Activated T-cell treated with anti-CD3 and anti-CD28 coated beads, Interleukin-2, amount 50 U/mL, for 24 hours (primary cell): ENCODE measurements at regions not wholly inside any gene's neighbourhood (a gene's known extent, or its start where the extent isn't known, plus 50 kb on each side); places are given as distances from the start of the nearest gene placed in this dataset.
A peak's percentile ranks its signal among the peaks of the same experiment; 100 is the strongest.
"Not testable (repeated sequence)": the region's sequence is repeated elsewhere in the genome, so short reads cannot be mapped to it uniquely, and the experiment has no call there.

ENCODE experiments used
- DNase-seq: peaks from one replicate; pipeline ENCODE4 v3.0.0-alpha.2; 2020
- H3K27ac Mint-ChIP-seq: 2 replicates; pipeline ENCODE4 v1.8.0; 2020; ENCODE audit warnings: mild to moderate bottlenecking, mixed read lengths
- H3K27me3 Mint-ChIP-seq: 2 replicates; pipeline ENCODE4 v1.8.0; 2020; ENCODE audit warnings: mixed read lengths
- H3K36me3 Mint-ChIP-seq: 2 replicates; pipeline ENCODE4 v1.8.0; 2020; ENCODE audit warnings: low read depth, mixed read lengths
- H3K4me1 Mint-ChIP-seq: 2 replicates; pipeline ENCODE4 v1.8.0; 2020; ENCODE audit warnings: low read depth, mixed read lengths
- H3K4me3 Mint-ChIP-seq: 2 replicates; pipeline ENCODE4 v1.8.0; 2020; ENCODE audit warnings: mild to moderate bottlenecking, moderate library complexity, mixed read lengths
- H3K9me3 Mint-ChIP-seq: 2 replicates; pipeline ENCODE4 v1.8.0; 2020; ENCODE audit warnings: mixed read lengths

GRCh38 chr6:13874191-13874549 lies 50.6 kb upstream of the RNF182 start:
- H3K4me3 Mint-ChIP-seq = peak overlapping the region; percentile 56
- H3K4me1 Mint-ChIP-seq = peaks cover 17% of the 10 kb centered on the region
- no peak overlapping the region for H3K27ac Mint-ChIP-seq
- peaks cover 4% of the 10 kb centered on the region for H3K27me3 Mint-ChIP-seq
- H3K36me3 Mint-ChIP-seq = no peaks in the 10 kb centered on the region
- DNase-seq = no peak
- H3K9me3 Mint-ChIP-seq = peaks cover 4% of the 10 kb centered on the region

GRCh38 chr6:13873288-13874190 lies 51.2 kb upstream of the RNF182 start:
- Mint-ChIP-seq H3K4me3 (peak overlapping the region; percentile 56), H3K27me3 (peaks cover 5% of the 10 kb centered on the region), H3K36me3 (no peaks in the 10 kb centered on the region), H3K27ac (no peak overlapping the region), H3K4me1 (peaks cover 17% of the 10 kb centered on the region), H3K9me3 (peaks cover 4% of the 10 kb centered on the region)
- peak; percentile 83 for DNase-seq

- Mint-ChIP-seq H3K9me3 (no peaks in the 10 kb centered on the region), H3K4me1 (peaks cover 17% of the 10 kb centered on the region), H3K27ac (no peak overlapping the region), H3K36me3 (no peaks in the 10 kb centered on the region), H3K27me3 (peaks cover 11% of the 10 kb centered on the region), H3K4me3 (no peak overlapping the region)
- DNase-seq = no peak
Observed at GRCh38 chr6:13872681-13873080, 52.1 kb upstream of the RNF182 start.

- not testable (repeated sequence) for H3K27ac Mint-ChIP-seq, DNase-seq, H3K9me3 Mint-ChIP-seq, H3K36me3 Mint-ChIP-seq, H3K4me3 Mint-ChIP-seq
- Mint-ChIP-seq H3K27me3 (peaks cover 14% of the 10 kb centered on the region), H3K4me1 (peaks cover 16% of the 10 kb centered on the region)
Observed at GRCh38 chr6:13872006-13872405, 52.7 kb upstream of the RNF182 start.

- Mint-ChIP-seq H3K9me3 (no peaks in the 10 kb centered on the region), H3K4me1 (peaks cover 16% of the 10 kb centered on the region), H3K36me3 (no peaks in the 10 kb centered on the region), H3K27ac (no peak overlapping the region), H3K4me3 (no peak overlapping the region), H3K27me3 (peaks cover 17% of the 10 kb centered on the region)
- no peak for DNase-seq
Observed at GRCh38 chr6:13870214-13870830, 54.4 kb upstream of the RNF182 start.

GRCh38 chr6:13868236-13868635 lies 53.9 kb upstream of the MCUR1 start:
- no peaks in the 10 kb centered on the region for H3K9me3 Mint-ChIP-seq
- H3K4me3 Mint-ChIP-seq = no peak overlapping the region
- H3K27me3 Mint-ChIP-seq = peaks cover 28% of the 10 kb centered on the region
- H3K4me1 Mint-ChIP-seq = peaks cover 4% of the 10 kb centered on the region
- no peaks in the 10 kb centered on the region for H3K36me3 Mint-ChIP-seq
- no peak overlapping the region for H3K27ac Mint-ChIP-seq
- no peak for DNase-seq

GRCh38 chr6:13866301-13866700 lies 51.9 kb upstream of the MCUR1 start:
- Mint-ChIP-seq H3K9me3 (no peaks in the 10 kb centered on the region), H3K27ac (no peak overlapping the region), H3K36me3 (no peaks in the 10 kb centered on the region), H3K4me3 (no peak overlapping the region), H3K27me3 (peaks cover 43% of the 10 kb centered on the region), H3K4me1 (no peaks in the 10 kb centered on the region)
- DNase-seq = no peak

- Mint-ChIP-seq H3K27ac (no peak overlapping the region), H3K9me3 (peaks cover 5% of the 10 kb centered on the region)
Observed at GRCh38 chr6:13865141-13865540, 50.8 kb upstream of the MCUR1 start.

GRCh38 chr6:13864669-13865068 lies 50.3 kb upstream of the MCUR1 start:
- H3K4me1 Mint-ChIP-seq, H3K27ac Mint-ChIP-seq, H3K4me3 Mint-ChIP-seq, DNase-seq, H3K36me3 Mint-ChIP-seq, H3K9me3 Mint-ChIP-seq: not testable (repeated sequence)
- H3K27me3 Mint-ChIP-seq = peaks cover 55% of the 10 kb centered on the region

More at GRCh38 chr6:13865141-13865540, 50.8 kb upstream of the MCUR1 start:
- Mint-ChIP-seq H3K36me3 (no peaks in the 10 kb centered on the region), H3K27me3 (peaks cover 54% of the 10 kb centered on the region), H3K4me3 (no peak overlapping the region), H3K4me1 (peaks cover 6% of the 10 kb centered on the region)
- DNase-seq = no peak
